ENCODE measurements at regions not wholly inside any gene's neighbourhood (a gene's known extent, or its start where the extent isn't known, plus 50 kb on each side); places are given as distances from the start of the nearest gene placed in this dataset.

- DNase-seq, result no peak
These were observed 802.2 kb downstream of the KCNT2 start for GRCh38 chr1:195806060-195806459.

GRCh38 chr1:195804547-195804946 is 803.7 kb downstream of the KCNT2 start:
- no peak for DNase-seq

GRCh38 chr1:195799016-195799415 is 809.2 kb downstream of the KCNT2 start:
- no peak for DNase-seq

- no peak for DNase-seq
These were observed 814.0 kb downstream of the KCNT2 start for GRCh38 chr1:195794225-195794624.

- DNase-seq, result no peak
These were observed 816.4 kb downstream of the KCNT2 start for GRCh38 chr1:195791796-195792195.

- DNase-seq, result no peak
These were observed 817.6 kb downstream of the KCNT2 start for GRCh38 chr1:195790514-195791168.

- no peak for DNase-seq
These were observed 818.9 kb downstream of the KCNT2 start for GRCh38 chr1:195789321-195789720.

- no peak for DNase-seq
These were observed 819.5 kb downstream of the KCNT2 start for GRCh38 chr1:195788721-195789120.

GRCh38 chr1:195785830-195786229 is 822.4 kb downstream of the KCNT2 start:
- DNase-seq, result no peak

- DNase-seq, result peak; percentile 4
These were observed 834.3 kb downstream of the KCNT2 start for GRCh38 chr1:195773931-195774330.

GRCh38 chr1:195769461-195769860 is 838.8 kb downstream of the KCNT2 start:
- DNase-seq, result peak; percentile 5

GRCh38 chr1:195768936-195769335 is 839.3 kb downstream of the KCNT2 start:
- peak; percentile 6 for DNase-seq

- DNase-seq, result no peak
These were observed 839.9 kb downstream of the KCNT2 start for GRCh38 chr1:195768377-195768776.

- peak; percentile 53 for DNase-seq
These were observed 841.5 kb downstream of the KCNT2 start for GRCh38 chr1:195766709-195767108.

GRCh38 chr1:195765099-195765498 is 843.1 kb downstream of the KCNT2 start:
- DNase-seq, result no peak

- DNase-seq, result peak; percentile 3
These were observed 844.3 kb downstream of the KCNT2 start for GRCh38 chr1:195763907-195764374.

GRCh38 chr1:195763146-195763906 is 844.9 kb downstream of the KCNT2 start:
- no peak for DNase-seq

GRCh38 chr1:195761104-195761503 is 847.1 kb downstream of the KCNT2 start:
- no peak for DNase-seq

GRCh38 chr1:195756109-195756508 is 852.1 kb downstream of the KCNT2 start:
- DNase-seq, result no peak

- no peak for DNase-seq
These were observed 853.4 kb downstream of the KCNT2 start for GRCh38 chr1:195754874-195755273.

- DNase-seq, result no peak
These were observed 853.9 kb downstream of the KCNT2 start for GRCh38 chr1:195754303-195754702.

- DNase-seq, result no peak
These were observed 859.3 kb downstream of the KCNT2 start for GRCh38 chr1:195748969-195749368.

- no peak for DNase-seq
These were observed 862.8 kb downstream of the KCNT2 start for GRCh38 chr1:195745189-195746010.
